Mucosa of gallbladder (tissue), 1 donor: ENCODE measurements at regions not wholly inside any gene's neighbourhood (a gene's known extent, or its start where the extent isn't known, plus 50 kb on each side); places are given as distances from the start of the nearest gene placed in this dataset.
"Not testable (repeated sequence)": the region's sequence is repeated elsewhere in the genome, so short reads cannot be mapped to it uniquely, and the experiment has no call there.

ENCODE experiments used
- DNase-seq: peaks from one replicate; pipeline ENCODE4 v3.0.0-alpha.2; 2020; ENCODE audit warnings: low spot score
- donor health status: DM: no; HTN: no; CAD: no.

DNA sequence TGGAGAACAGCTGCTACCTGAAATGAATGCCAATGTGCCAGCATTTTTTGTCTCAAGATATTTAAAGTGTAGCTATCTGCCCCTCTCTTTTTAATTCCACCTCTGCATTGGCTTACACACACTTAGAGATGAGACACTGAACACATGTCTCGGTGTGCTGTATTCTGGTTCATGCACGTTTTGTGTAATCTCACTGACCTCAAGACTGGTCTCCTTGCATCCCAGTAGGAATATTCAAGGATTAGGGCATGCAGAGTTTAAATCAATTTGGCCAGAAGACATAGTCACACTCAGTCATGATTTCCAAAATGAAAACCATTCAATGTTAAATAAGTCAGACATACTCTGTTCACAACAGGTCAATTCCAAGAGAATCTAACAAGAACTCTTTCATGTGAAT lies 561.8 kb upstream of the TUSC1 start:
- no peak for DNase-seq

- DNase-seq: no peak
These were observed 559.0 kb upstream of the TUSC1 start for GRCh38 chr9:26237256-26237655.

GRCh38 chr9:26234865-26235264 lies 556.6 kb upstream of the TUSC1 start:
- no peak for DNase-seq

GRCh38 chr9:26231391-26231790 lies 553.1 kb upstream of the TUSC1 start:
- no peak for DNase-seq

DNA sequence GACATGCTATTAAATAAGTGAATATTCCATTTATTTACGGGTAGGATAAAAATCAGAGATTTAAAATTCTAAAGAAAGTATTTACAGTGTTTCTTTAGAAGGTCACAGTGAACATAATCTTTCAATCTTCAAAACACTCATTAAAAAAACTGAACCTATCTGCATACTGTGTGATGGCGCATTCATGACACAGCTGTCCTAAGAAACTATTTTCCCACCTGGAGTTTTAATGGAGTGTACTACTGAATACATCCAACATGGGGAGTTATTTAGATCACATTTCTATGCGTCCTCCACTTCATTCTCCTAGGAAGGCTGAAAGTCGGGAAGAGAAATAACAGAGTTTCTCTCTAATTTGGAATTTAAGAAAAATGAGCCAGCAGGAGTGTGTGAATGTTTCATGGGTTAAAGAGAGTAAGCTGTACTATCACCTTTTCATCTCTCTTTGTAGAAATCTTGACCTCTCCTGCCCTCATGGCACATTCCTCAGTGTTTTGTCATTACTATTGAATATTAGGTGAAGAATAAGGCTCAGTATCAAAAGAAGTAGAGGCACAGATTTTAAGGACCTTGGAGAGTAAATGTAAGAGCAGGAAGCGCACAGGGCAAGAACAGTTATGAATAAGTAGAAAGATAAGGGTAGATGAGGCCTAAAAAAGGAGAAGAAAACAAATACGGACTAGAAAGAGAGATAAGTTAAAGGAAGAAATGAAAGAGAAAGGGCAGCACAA lies 551.2 kb upstream of the TUSC1 start:
- no peak for DNase-seq

DNA sequence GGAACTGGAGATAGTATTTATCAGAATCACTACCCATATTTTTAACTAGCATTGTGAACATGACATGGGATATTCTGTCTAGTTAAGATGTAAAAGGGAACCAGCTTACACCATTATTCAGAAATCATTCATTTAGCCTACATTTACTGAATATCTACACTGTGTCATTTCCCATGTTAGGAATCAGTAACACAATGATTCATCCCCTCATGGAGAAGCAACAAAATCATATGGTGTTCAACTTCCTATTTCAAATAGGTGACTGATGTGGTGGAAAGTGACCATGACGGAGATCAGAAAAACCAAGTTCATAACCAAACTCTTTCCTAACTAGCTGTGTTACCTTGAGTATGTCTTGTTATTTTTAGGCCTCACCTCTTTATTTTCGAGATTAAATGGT lies 550.0 kb upstream of the TUSC1 start:
- DNase-seq: no peak

DNA sequence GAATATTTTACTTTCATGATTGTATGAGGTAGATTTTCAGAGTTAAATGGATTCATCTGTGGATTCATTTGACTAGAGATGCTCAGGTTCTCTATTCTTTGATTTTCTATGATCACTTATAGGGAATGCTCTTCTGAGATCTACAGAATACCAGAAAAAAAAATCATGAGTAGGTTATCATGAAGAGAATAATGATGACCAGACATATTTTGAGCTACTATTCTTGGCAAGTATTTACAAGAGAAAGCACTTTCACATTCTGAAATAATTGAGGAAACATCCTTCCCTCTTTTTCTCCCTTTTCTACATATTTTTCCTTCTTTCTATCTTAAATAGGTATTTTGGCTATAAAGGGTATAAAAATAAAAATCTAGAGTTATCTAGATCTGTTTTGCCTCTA lies 543.0 kb upstream of the TUSC1 start:
- DNase-seq: no peak

DNA sequence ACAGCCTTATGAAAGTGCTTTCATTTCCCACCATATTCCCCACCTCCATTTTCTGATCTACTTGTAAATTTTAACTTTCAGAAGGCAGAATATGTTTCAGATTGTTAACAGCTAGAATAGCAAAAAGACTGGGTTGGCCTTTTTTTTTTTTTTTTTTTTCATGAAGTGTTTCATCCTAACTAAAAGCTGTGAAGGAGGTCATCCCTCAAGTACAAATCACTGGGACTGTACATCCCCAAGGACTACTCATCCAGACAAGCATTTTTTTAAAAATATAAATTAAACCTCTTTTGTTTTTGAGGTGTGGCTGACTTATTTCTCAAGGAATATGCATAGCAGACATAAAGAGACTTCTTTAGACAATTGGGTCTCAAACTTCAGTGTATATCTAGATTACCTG lies 542.1 kb upstream of the TUSC1 start:
- DNase-seq: no peak

DNA sequence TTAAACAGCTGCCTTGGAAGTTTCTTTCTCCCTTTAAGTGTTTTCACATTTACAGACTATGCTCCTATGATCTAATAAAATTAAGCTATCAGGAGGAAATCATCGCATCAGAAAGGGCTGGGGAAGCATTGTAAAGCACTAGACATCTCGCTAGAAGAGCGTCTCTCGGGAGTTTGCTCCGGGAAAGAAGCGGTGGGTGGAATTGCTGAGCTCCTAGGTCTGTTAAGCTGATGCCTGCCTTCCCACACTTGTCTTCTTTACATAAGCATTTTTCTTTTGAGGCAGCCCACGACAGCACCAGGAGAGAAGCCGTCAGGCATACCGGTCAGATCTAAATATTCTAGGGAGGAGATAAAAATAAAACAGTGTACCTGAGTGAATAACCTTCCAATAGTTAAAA lies 541.7 kb upstream of the TUSC1 start:
- DNase-seq: no peak

DNA sequence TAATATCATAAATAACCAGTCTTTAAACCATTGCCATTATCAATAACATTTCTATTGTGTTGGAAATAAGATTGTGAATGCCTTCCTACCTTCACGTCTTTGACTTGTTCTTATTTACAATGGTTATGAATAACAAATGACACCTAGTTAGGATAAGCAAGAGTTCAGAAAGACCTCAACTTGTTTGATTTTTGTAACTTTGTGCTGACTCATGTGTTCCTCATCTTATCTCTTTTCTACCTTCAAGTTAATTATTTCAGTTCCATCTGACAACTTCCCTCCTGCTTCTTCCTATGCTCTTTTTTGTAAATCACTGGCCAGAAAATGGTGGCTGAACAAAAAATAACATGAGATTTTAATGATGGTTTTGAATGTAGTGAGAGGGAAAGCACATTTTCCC lies 538.5 kb upstream of the TUSC1 start:
- no peak for DNase-seq

- not testable (repeated sequence) for DNase-seq
These were observed 536.6 kb upstream of the TUSC1 start for GRCh38 chr9:26214713-26215444.

- no peak for DNase-seq
These were observed 532.2 kb upstream of the TUSC1 start for GRCh38 chr9:26210338-26210851.

DNA sequence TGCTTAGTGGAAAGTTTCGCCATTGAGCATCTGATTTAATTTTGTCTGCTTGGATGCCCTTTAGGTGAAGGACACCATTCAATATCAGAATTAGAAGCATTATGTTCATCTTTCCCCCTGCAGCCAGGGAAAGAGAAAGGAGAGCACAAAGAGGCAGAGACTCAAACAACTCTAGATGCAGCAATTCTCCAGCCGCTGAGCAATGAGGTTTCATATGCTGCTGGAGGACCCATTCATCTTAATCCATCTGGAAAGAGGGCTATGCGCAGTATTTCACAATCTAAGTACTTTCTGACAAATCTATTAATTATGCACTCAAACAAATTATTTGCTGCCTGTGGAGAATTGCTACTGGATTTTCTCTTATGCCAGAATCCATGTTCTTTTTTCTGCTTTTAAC lies 527.0 kb upstream of the TUSC1 start:
- no peak for DNase-seq

- DNase-seq: no peak
These were observed 515.0 kb upstream of the TUSC1 start for GRCh38 chr9:26193237-26193636.

DNA sequence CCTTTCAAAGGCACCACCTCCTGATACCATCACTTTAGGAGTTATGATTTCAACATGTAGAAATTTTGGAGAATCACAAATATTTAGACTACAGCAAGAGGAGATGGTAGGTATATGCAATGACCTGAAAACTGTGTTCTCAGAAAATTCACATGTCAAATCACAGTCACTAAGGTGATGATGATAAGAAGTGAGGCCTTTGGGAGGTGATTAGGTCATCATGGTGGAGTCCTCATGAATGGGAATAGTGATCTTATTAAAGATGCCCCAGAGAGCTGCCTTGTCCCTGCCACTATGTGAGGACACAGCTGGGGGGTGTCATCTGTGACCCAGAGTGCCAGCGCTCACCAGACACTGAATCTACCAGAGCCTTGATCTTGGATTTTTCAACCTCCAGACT lies 513.5 kb upstream of the TUSC1 start:
- DNase-seq: no peak

- DNase-seq: no peak
These were observed 503.6 kb upstream of the TUSC1 start for GRCh38 chr9:26181836-26182235.

- DNase-seq: no peak
These were observed 498.4 kb upstream of the TUSC1 start for GRCh38 chr9:26176628-26177027.

DNA sequence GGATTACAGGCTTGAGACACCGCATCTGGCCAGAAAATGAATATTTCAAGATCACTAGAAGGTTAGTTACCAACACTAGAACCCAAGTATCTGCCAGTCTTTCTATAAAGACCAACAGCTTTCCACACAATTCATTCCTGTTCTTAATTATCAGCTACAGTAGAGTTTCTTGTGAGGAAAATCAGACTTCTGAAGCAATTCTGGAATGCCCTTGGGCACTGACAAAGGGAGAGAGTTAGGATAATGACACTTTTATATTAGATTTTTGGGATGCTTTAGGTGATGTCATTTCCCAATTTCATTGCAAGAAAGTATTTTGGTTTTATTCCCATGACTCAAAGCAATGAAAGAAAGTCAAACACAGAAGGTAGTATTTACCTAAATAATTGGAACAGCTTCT lies 497.0 kb upstream of the TUSC1 start:
- DNase-seq: no peak

DNA sequence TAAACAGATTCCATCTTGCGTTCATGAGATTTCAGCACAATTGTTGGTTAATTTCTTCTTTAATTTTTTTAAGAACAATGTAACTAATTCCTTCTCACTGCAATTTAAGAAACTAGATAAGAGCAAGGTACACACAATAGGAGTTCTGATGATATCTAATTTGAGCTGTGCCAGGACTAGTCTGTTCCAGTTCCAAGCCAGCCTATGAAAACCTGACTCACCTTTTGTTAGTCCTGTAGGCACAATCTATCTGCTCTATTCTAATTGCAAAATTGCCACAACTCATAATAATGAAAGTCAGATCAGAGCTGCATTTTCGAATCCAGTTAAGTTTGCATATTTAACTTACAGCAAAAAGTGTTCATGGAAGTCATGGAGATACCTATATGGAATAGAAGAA lies 494.1 kb upstream of the TUSC1 start:
- no peak for DNase-seq

GRCh38 chr9:26171691-26172090 lies 493.4 kb upstream of the TUSC1 start:
- no peak for DNase-seq

- DNase-seq: no peak
These were observed 491.9 kb upstream of the TUSC1 start for GRCh38 chr9:26170190-26170589.

GRCh38 chr9:26169708-26170107 lies 491.5 kb upstream of the TUSC1 start:
- no peak for DNase-seq

DNA sequence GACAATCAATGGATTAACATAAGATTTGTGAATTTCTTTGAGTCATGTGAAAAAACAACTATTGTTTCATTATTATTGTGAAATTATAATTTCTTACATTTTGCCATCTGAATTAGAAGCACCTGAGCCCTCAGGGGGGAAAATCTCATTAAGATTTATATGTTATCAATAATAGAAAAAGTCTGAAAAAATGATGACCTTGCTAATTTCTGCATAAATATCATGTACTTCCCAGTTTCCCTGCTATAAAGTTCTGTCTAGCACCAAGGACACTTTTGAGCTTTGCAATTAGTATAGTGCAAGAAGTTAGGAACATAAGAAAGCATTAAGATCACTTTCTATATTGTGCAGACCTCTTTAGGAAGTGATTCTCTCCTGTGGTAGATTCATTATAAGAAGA lies 488.3 kb upstream of the TUSC1 start:
- no peak for DNase-seq
